GM18907 (cell line): ENCODE measurements at regions not wholly inside any gene's neighbourhood (a gene's known extent, or its start where the extent isn't known, plus 50 kb on each side); places are given as distances from the start of the nearest gene placed in this dataset.

Source experiments
- ATAC-seq: cut with Tn5 transposase; IDR thresholded peaks from one replicate; pipeline ENCODE4 v1.9.1; 2021; ENCODE audit warnings: mild to moderate bottlenecking, moderate library complexity; ENCODE audit not compliant: unreplicated experiment

GRCh38 chr2:23235736-23236135, 149.2 kb upstream of the KLHL29 start:
- no peak for ATAC-seq

GRCh38 chr2:23237147-23237546, 147.8 kb upstream of the KLHL29 start:
- no peak for ATAC-seq

GRCh38 chr2:23238011-23238657, 146.8 kb upstream of the KLHL29 start:
- no peak for ATAC-seq

- no peak for ATAC-seq
Observed at GRCh38 chr2:23239374-23239773, 145.6 kb upstream of the KLHL29 start.

GRCh38 chr2:23241121-23241520, 143.9 kb upstream of the KLHL29 start:
- no peak for ATAC-seq

GRCh38 chr2:23241611-23242245, 143.3 kb upstream of the KLHL29 start:
- ATAC-seq: no peak

- ATAC-seq: no peak
Observed at GRCh38 chr2:23243073-23243659, 141.8 kb upstream of the KLHL29 start.

GRCh38 chr2:23244617-23245016, 140.4 kb upstream of the KLHL29 start:
- no peak for ATAC-seq

- no peak for ATAC-seq
Observed at GRCh38 chr2:23246992-23247683, 137.8 kb upstream of the KLHL29 start.

- no peak for ATAC-seq
Observed at GRCh38 chr2:23248667-23249066, 136.3 kb upstream of the KLHL29 start.

- no peak for ATAC-seq
Observed at GRCh38 chr2:23249348-23249747, 135.6 kb upstream of the KLHL29 start.

GRCh38 chr2:23250371-23250770, 134.6 kb upstream of the KLHL29 start:
- no peak for ATAC-seq

- no peak for ATAC-seq
Observed at GRCh38 chr2:23256643-23257042, 128.3 kb upstream of the KLHL29 start.

GRCh38 chr2:23260621-23261020, 124.4 kb upstream of the KLHL29 start:
- ATAC-seq: no peak

- no peak for ATAC-seq
Observed at GRCh38 chr2:23268467-23269263, 116.3 kb upstream of the KLHL29 start.

- ATAC-seq: no peak
Observed at GRCh38 chr2:23269747-23270146, 115.2 kb upstream of the KLHL29 start.

GRCh38 chr2:23270810-23271209, 114.2 kb upstream of the KLHL29 start:
- ATAC-seq: no peak

- ATAC-seq: no peak
Observed at GRCh38 chr2:23271230-23271629, 113.7 kb upstream of the KLHL29 start.

GRCh38 chr2:23273786-23274185, 111.2 kb upstream of the KLHL29 start:
- no peak for ATAC-seq

GRCh38 chr2:23280401-23280800, 104.6 kb upstream of the KLHL29 start:
- no peak for ATAC-seq

GRCh38 chr2:23283653-23284052, 101.3 kb upstream of the KLHL29 start:
- no peak for ATAC-seq
